HG02588 (cell line): ENCODE measurements at regions not wholly inside any gene's neighbourhood (a gene's known extent, or its start where the extent isn't known, plus 50 kb on each side); places are given as distances from the start of the nearest gene placed in this dataset.

Experiments
- ATAC-seq: cut with Tn5 transposase; IDR thresholded peaks from one replicate; pipeline ENCODE4 v1.9.1; 2021; ENCODE audit warnings: mild to moderate bottlenecking, moderate library complexity; ENCODE audit not compliant: unreplicated experiment

GRCh38 chr9:129232839-129233591, 55.0 kb upstream of the IER5L start:
- ATAC-seq = no peak

- ATAC-seq = no peak
These were observed 53.7 kb upstream of the IER5L start for GRCh38 chr9:129231759-129232158.

GRCh38 chr9:129231022-129231739, 53.1 kb upstream of the IER5L start:
- no peak for ATAC-seq

- no peak for ATAC-seq
These were observed 52.2 kb upstream of the IER5L start for GRCh38 chr9:129230302-129230701.
